ENCODE measurements at regions not wholly inside any gene's neighbourhood (a gene's known extent, or its start where the extent isn't known, plus 50 kb on each side); places are given as distances from the start of the nearest gene placed in this dataset.
"Not testable (repeated sequence)": the region's sequence is repeated elsewhere in the genome, so short reads cannot be mapped to it uniquely, and the experiment has no call there.

DNA sequence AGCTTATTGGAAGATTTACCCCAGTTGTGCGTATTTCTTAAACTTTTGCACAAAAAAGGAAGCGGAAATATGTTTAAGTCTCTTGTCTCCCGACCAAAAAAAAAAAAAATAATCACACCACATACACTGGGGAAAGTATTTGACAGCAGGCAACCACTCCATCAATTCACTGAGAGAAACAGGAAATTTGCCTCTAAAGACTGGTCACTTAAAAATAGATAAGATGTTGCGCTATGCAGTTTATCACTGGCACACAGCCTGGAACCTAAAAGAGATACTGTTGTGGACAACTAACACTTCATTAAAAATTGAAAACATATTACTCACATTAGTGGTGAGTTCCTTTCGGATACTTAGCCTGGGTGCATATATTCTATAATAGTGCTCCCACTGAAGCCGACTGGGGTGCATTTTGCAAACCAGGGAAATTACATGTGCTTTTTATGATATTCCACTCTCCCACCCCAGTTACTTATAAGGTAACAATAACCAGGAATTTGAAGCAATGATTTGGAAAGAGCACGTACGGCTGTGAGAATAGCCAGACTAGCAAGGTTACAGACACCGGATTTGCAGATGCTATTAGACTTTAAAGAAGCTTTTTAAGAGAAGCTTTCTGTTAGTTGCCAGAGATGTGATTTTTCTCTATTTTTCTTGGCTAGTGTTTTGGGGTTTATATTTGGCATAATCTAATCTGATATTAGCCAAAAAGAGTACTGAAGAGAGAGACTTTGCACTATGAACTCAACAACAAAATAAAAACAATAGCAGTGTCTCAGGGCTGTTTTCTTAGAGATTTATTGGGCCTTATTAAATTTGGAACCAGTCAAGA lies 311.5 kb downstream of the NOVA1 start:
- peak in 1 of 2 donors; percentile 69 for DNase-seq (ENCODE audit: low read depth in 1 of 2, low spot score in 1 of 2)
- Histone ChIP-seq H3K27me3 (no peaks in the 10 kb centered on the region), H3K36me3 (no peaks in the 10 kb centered on the region)

DNA sequence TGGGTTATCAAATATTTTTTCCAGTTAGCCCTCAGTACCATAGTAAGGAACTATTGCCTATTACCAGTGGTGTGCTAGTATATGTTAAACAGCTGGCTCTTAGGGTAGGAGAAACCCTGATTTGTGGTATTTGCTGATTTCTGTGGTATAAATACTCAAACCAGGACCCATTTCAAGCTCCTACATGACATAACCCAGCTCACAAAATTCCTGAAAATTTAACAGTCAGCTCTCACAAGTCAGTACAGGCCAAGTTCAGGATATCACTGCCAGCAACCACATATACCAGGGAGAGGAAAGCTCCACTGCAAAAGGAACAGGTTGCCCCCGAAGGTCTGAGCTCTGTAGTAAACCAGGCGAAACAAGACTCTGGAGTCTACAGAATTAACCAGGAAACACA lies 315.3 kb downstream of the NOVA1 start:
- peak in 1 of 2 donors; percentile 7 for DNase-seq (ENCODE audit: low read depth in 1 of 2, low spot score in 1 of 2)
- Histone ChIP-seq H3K4me1 (ENCODE audit: low read depth) (peaks cover 16% of the 10 kb centered on the region), H3K4me3 (no peak overlapping the region), H3K9me3 (ENCODE audit: low read depth) (no peaks in the 10 kb centered on the region), H3K27ac (no peak overlapping the region), H3K36me3 (no peaks in the 10 kb centered on the region), H3K27me3 (no peaks in the 10 kb centered on the region)
- TF ChIP-seq, protein P1, sequence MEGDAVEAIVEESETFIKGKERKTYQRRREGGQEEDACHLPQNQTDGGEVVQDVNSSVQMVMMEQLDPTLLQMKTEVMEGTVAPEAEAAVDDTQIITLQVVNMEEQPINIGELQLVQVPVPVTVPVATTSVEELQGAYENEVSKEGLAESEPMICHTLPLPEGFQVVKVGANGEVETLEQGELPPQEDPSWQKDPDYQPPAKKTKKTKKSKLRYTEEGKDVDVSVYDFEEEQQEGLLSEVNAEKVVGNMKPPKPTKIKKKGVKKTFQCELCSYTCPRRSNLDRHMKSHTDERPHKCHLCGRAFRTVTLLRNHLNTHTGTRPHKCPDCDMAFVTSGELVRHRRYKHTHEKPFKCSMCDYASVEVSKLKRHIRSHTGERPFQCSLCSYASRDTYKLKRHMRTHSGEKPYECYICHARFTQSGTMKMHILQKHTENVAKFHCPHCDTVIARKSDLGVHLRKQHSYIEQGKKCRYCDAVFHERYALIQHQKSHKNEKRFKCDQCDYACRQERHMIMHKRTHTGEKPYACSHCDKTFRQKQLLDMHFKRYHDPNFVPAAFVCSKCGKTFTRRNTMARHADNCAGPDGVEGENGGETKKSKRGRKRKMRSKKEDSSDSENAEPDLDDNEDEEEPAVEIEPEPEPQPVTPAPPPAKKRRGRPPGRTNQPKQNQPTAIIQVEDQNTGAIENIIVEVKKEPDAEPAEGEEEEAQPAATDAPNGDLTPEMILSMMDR (IDR thresholded peaks at IDR 0.05; ENCODE audit: low read depth, low read length): no peak

More for the DNA sequence above, 311.5 kb downstream of the NOVA1 start:
- H3K27ac ChIP-seq: no peak overlapping the region
- no peaks in the 10 kb centered on the region for H3K9me3 ChIP-seq (ENCODE audit: low read depth)
- peaks cover 16% of the 10 kb centered on the region for H3K4me1 ChIP-seq (ENCODE audit: low read depth)
- TF ChIP-seq, protein P1 (IDR thresholded peaks at IDR 0.05; ENCODE audit: low read depth, low read length): no peak
- H3K4me3 ChIP-seq: no peak overlapping the region

DNA sequence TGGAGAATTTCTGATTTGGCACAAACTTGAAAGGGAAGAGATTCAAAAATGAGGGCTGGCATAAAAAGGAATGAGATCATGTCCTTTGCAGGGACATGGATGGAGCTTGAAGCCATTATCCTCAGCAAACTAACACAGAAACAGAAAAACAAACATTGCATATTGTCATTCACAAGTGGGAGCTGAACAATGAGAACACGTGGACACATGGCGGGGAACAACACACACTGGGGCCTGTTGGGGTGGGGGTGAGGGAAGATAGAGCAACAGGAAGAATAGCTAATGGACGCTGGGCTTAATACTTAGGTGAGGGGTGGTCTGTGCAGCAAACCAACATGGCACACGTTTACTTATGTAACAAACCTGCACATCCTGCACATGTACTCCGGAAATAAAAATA lies 315.8 kb downstream of the NOVA1 start:
- H3K4me1 ChIP-seq (ENCODE audit: low read depth): peaks cover 16% of the 10 kb centered on the region
- not testable (repeated sequence) for H3K9me3 ChIP-seq (ENCODE audit: low read depth); H3K27ac ChIP-seq; DNase-seq (ENCODE audit: low read depth in 1 of 2, low spot score in 1 of 2); H3K27me3 ChIP-seq; H3K4me3 ChIP-seq; H3K36me3 ChIP-seq

DNA sequence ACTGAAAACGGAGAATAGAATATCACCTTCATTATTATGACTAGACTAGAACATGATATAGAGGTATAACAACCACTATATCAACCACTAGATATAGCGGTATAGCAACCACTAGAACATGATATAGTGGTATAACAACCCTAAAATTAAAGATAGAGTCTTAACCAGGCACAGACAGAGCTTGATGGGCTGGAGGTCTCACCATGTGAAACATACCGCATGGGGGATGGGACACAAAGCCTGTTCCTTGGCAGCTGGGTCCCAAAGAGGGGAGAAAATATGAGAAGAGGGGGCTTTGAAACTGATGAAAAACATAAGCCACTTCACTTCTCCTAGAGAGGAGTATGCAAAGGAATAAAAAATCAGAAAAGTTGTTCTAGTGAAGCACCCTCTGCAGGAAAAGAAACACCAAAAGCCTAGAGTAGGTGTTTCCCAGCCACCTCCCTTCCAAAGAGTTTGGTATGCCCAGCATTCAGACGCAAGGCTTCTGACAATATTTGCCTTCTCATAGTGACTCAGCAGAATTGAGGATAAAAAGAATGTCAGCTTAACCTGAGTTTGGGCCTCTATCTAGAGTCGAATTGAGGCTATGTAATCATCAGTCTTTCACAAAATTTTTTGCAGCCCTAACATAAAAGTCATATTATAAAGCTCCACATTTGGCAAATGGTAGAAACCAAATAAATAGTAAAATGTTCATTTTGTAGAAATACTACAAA lies 316.4 kb downstream of the NOVA1 start:
- Histone ChIP-seq H3K4me3 (no peak overlapping the region), H3K9me3 (ENCODE audit: low read depth) (no peaks in the 10 kb centered on the region), H3K36me3 (no peaks in the 10 kb centered on the region), H3K27me3 (no peaks in the 10 kb centered on the region), H3K4me1 (ENCODE audit: low read depth) (peaks cover 12% of the 10 kb centered on the region), H3K27ac (no peak overlapping the region)
- TF ChIP-seq, protein P1 (IDR thresholded peaks at IDR 0.05; ENCODE audit: low read depth, low read length): no peak
- DNase-seq (ENCODE audit: low read depth in 1 of 2, low spot score in 1 of 2): peak; percentile 43 to 88

DNA sequence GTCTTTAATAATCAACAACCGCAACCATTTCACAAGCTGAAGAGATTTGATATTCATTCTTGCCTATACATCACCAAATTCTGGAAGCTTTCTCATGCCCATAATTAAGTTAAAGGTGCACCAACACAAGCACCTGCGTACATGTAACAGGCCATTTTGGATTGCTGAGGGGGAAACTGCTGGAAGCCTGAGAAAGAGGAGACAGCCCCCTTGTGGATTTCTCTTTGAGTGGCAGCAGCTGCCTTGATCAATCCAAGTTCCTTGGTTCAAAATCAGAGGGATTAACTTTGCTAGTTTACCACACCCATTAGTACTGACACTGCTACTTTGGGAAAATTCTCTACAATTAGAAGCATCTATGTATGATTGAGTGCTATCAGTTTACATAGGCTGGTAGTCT lies 321.1 kb downstream of the NOVA1 start:
- DNase-seq (ENCODE audit: low read depth in 1 of 2, low spot score in 1 of 2): peak in 1 of 2 donors; percentile 48

More for the DNA sequence above, 321.1 kb downstream of the NOVA1 start:
- Histone ChIP-seq H3K27me3 (no peaks in the 10 kb centered on the region), H3K9me3 (ENCODE audit: low read depth) (no peaks in the 10 kb centered on the region), H3K4me3 (no peak overlapping the region), H3K4me1 (ENCODE audit: low read depth) (no peaks in the 10 kb centered on the region), H3K27ac (no peak overlapping the region), H3K36me3 (no peaks in the 10 kb centered on the region)
- TF ChIP-seq, protein P1 (IDR thresholded peaks at IDR 0.05; ENCODE audit: low read depth, low read length): no peak
